Gastroesophageal sphincter (tissue), 4 donors: ENCODE measurements at regions not wholly inside any gene's neighbourhood (a gene's known extent, or its start where the extent isn't known, plus 50 kb on each side); places are given as distances from the start of the nearest gene placed in this dataset.
A peak's percentile ranks its signal among the peaks of the same experiment; 100 is the strongest.
"Not testable (repeated sequence)": the region's sequence is repeated elsewhere in the genome, so short reads cannot be mapped to it uniquely, and the experiment has no call there.

ENCODE experiments used
- ATAC-seq: fragments of 150-250 bp; one replicate; pipeline ENCODE4 v1.9.1; 2016; ENCODE audit warnings: mild to moderate bottlenecking, moderate library complexity
- H3K27ac ChIP-seq, 4 donors: fragments of 200-600 bp; sonication (generic) in 3 of 4; 1 replicate in 3 of 4; 2 replicates in 1 of 4; pipeline ENCODE4 v1.5.1; 2016 to 2019
- H3K27me3 ChIP-seq: fragments of 200-600 bp; sonication (generic); one replicate; pipeline ENCODE4 v1.5.1; 2019
- H3K36me3 ChIP-seq, 2 donors: fragments of 200-600 bp; sonication (generic); one replicate each; pipeline ENCODE4 v1.5.1; 2019; ENCODE audit warnings: control low read depth in 1 of 2
- H3K4me1 ChIP-seq, 3 donors: fragments of 200-600 bp; sonication (generic); 1 replicate in 2 of 3; 2 replicates in 1 of 3; pipeline ENCODE4 v1.5.1; 2016 to 2019; ENCODE audit warnings: control low read depth in 2 of 3
- H3K4me3 ChIP-seq, 2 donors: fragments of 200-600 bp; sonication (generic); one replicate each; pipeline ENCODE4 v1.5.1; 2019; ENCODE audit warnings: mild to moderate bottlenecking in 1 of 2, moderate library complexity in 1 of 2
- H3K9me3 ChIP-seq, 3 donors: fragments of 200-600 bp; sonication (generic); one replicate each; pipeline ENCODE4 v1.5.1; 2017 to 2019; ENCODE audit warnings: control low read depth in 2 of 3
- CTCF ChIP-seq, 4 experiments: fragments of 200-600 bp in 2 of 4; fragments of 450-650 bp in 2 of 4; sonication (generic) in 1 of 4; IDR thresholded peaks; one replicate each; pipeline ENCODE4 v1.5.1; 2017 to 2019; ENCODE audit warnings: antibody characterized with exemption in 4 of 4, mild to moderate bottlenecking in 2 of 4, moderate library complexity in 2 of 4
- EP300 ChIP-seq: sonication (generic); formaldehyde crosslinking; IDR thresholded peaks from one replicate; pipeline ENCODE4 v1.6.1; 2017; ENCODE audit warnings: antibody characterized with exemption, mild to moderate bottlenecking
- POLR2A ChIP-seq, 2 donors: fragments of 450-650 bp; IDR thresholded peaks; one replicate each; pipeline ENCODE4 v1.6.1; 2017; ENCODE audit warnings: antibody characterized with exemption in 2 of 2, mild to moderate bottlenecking in 2 of 2, moderate library complexity in 1 of 2
- POLR2AphosphoS5 ChIP-seq: sonication (generic); formaldehyde crosslinking; IDR thresholded peaks from one replicate; pipeline ENCODE4 v1.6.1; 2017; ENCODE audit warnings: antibody characterized with exemption
- WGBS, 2 donors: methylation state at CpG; one replicate each; pipeline ENCODE4 v1.1.5; 2018; ENCODE audit warnings: low coverage in 1 of 2; 5-methylcytosine and 5-hydroxymethylcytosine counted together

GRCh38 chr5:108696951-108697715 lies 50.6 kb upstream of the FER start:
- Histone ChIP-seq H3K4me1 (peaks cover 0 to 7% (median 0%) of the 10 kb centered on the region in 3 donors), H3K27ac (no peak overlapping the region), H3K36me3 (no peaks in the 10 kb centered on the region), H3K9me3 (no peaks in the 10 kb centered on the region), H3K4me3 (no peak overlapping the region), H3K27me3 (no peaks in the 10 kb centered on the region)
- TF ChIP-seq POLR2A (IDR thresholded peaks at IDR 0.05): no peak
- TF ChIP-seq EP300: no peak
- TF ChIP-seq CTCF (IDR thresholded peaks at IDR 0.05): no peak
- TF ChIP-seq POLR2AphosphoS5: no peak
- no peak for ATAC-seq
- WGBS, 2 donors: 45 to 79% methylated on average over 1 to 2 of the region's 2 CpGs

GRCh38 chr5:108696407-108696806 lies 51.3 kb upstream of the FER start:
- TF ChIP-seq POLR2AphosphoS5: no peak
- no peak for TF ChIP-seq EP300
- TF ChIP-seq CTCF (IDR thresholded peaks at IDR 0.05): no peak
- no peak for TF ChIP-seq POLR2A (IDR thresholded peaks at IDR 0.05)
- H3K4me1 ChIP-seq: peaks cover 0 to 7% (median 0%) of the 10 kb centered on the region in 3 donors
- no peaks in the 10 kb centered on the region for H3K36me3 ChIP-seq
- H3K27me3 ChIP-seq: no peaks in the 10 kb centered on the region
- H3K27ac ChIP-seq: no peak overlapping the region
- ATAC-seq: no peak
- 55 to 56% methylated on average over 5 of the region's 5 CpGs for WGBS, 2 donors
- no peak overlapping the region for H3K4me3 ChIP-seq
- H3K9me3 ChIP-seq: no peaks in the 10 kb centered on the region

- no peaks in the 10 kb centered on the region for H3K36me3 ChIP-seq
- peaks cover 0 to 7% (median 3%) of the 10 kb centered on the region in 3 donors for H3K4me1 ChIP-seq
- no peaks in the 10 kb centered on the region for H3K27me3 ChIP-seq
- ATAC-seq: no peak
- peak overlapping the region in 1 of 4 donors; percentile 48 for H3K27ac ChIP-seq
- TF ChIP-seq POLR2AphosphoS5 (no peak), CTCF (IDR thresholded peaks at IDR 0.05) (no peak), EP300 (no peak), POLR2A (IDR thresholded peaks at IDR 0.05) (no peak)
- no peak overlapping the region for H3K4me3 ChIP-seq
- H3K9me3 ChIP-seq: no peaks in the 10 kb centered on the region
These were observed 59.2 kb upstream of the FER start for GRCh38 chr5:108688485-108688884.

- TF ChIP-seq POLR2A (IDR thresholded peaks at IDR 0.05) (no peak), EP300 (no peak), POLR2AphosphoS5 (no peak), CTCF (IDR thresholded peaks at IDR 0.05) (no peak)
- ATAC-seq: no peak
- H3K27me3 ChIP-seq: no peaks in the 10 kb centered on the region
- peaks cover 0 to 7% (median 3%) of the 10 kb centered on the region in 3 donors for H3K4me1 ChIP-seq
- no peak overlapping the region for H3K4me3 ChIP-seq
- no peaks in the 10 kb centered on the region for H3K9me3 ChIP-seq
- WGBS, 2 donors: 42 to 58% methylated on average over 2 of the region's 2 CpGs
- H3K27ac ChIP-seq: peak overlapping the region in 2 of 4 donors; percentile 26 to 48
- no peaks in the 10 kb centered on the region for H3K36me3 ChIP-seq
These were observed 60.0 kb upstream of the FER start for GRCh38 chr5:108687595-108688200.

- no peaks in the 10 kb centered on the region for H3K27me3 ChIP-seq
- H3K36me3 ChIP-seq: no peaks in the 10 kb centered on the region
- H3K4me1 ChIP-seq: peaks cover 0 to 15% (median 3%) of the 10 kb centered on the region in 3 donors
- no peak overlapping the region for H3K27ac ChIP-seq
- TF ChIP-seq POLR2AphosphoS5: no peak
- no peak for TF ChIP-seq EP300
- no peak for TF ChIP-seq CTCF (IDR thresholded peaks at IDR 0.05)
- no peak for TF ChIP-seq POLR2A (IDR thresholded peaks at IDR 0.05)
- no peaks in the 10 kb centered on the region for H3K9me3 ChIP-seq
- no peak overlapping the region for H3K4me3 ChIP-seq
- 83% methylated on average over 1 of the region's 1 CpG; no CpG with 5 or more reads in 1 of the 2 donors for WGBS, 2 donors
- ATAC-seq: no peak
These were observed 61.0 kb upstream of the FER start for GRCh38 chr5:108686676-108687075.

- not testable (repeated sequence) for H3K27ac ChIP-seq, H3K36me3 ChIP-seq, ATAC-seq, H3K27me3 ChIP-seq, H3K9me3 ChIP-seq, H3K4me3 ChIP-seq
- peaks cover 0 to 23% (median 3%) of the 10 kb centered on the region in 3 donors for H3K4me1 ChIP-seq
- 59% methylated on average over 4 of the region's 19 CpGs; no CpG with 5 or more reads in 1 of the 2 donors for WGBS, 2 donors
These were observed 62.1 kb upstream of the FER start for GRCh38 chr5:108685448-108686216.
